NCI-H748 treated with DMSO at 0.1 percent for 48 hours (cell line): ENCODE measurements at regions not wholly inside any gene's neighbourhood (a gene's known extent, or its start where the extent isn't known, plus 50 kb on each side); places are given as distances from the start of the nearest gene placed in this dataset.
A peak's percentile ranks its signal among the peaks of the same experiment; 100 is the strongest.
"Not testable (repeated sequence)": the region's sequence is repeated elsewhere in the genome, so short reads cannot be mapped to it uniquely, and the experiment has no call there.

Source experiments
- DNase-seq: peaks from one replicate; lab custom pipeline; 2025; lab: John Stamatoyannopoulos, UW

- DNase-seq: no peak
Measured at GRCh38 chr2:125710561-125710960, 945.4 kb upstream of the GYPC start.

- DNase-seq: no peak
Measured at GRCh38 chr2:125711075-125711474, 944.9 kb upstream of the GYPC start.

GRCh38 chr2:125713533-125713932 is 942.4 kb upstream of the GYPC start:
- no peak for DNase-seq

- no peak for DNase-seq
Measured at GRCh38 chr2:125721072-125721721, 934.8 kb upstream of the GYPC start.

- DNase-seq: no peak
Measured at GRCh38 chr2:125730921-125731320, 925.0 kb upstream of the GYPC start.

- DNase-seq: no peak
Measured at GRCh38 chr2:125736306-125736705, 919.7 kb upstream of the GYPC start.

- peak; percentile 55 for DNase-seq
Measured at GRCh38 chr2:125745514-125745913, 910.4 kb upstream of the GYPC start.

- no peak for DNase-seq
Measured at GRCh38 chr2:125746321-125747164, 909.4 kb upstream of the GYPC start.

GRCh38 chr2:125747165-125747425 is 908.9 kb upstream of the GYPC start:
- no peak for DNase-seq

- DNase-seq: no peak
Measured at GRCh38 chr2:125756431-125756830, 899.5 kb upstream of the GYPC start.

- no peak for DNase-seq
Measured at GRCh38 chr2:125796784-125797183, 859.2 kb upstream of the GYPC start.

GRCh38 chr2:125797192-125797591 is 858.8 kb upstream of the GYPC start:
- no peak for DNase-seq

- no peak for DNase-seq
Measured at GRCh38 chr2:125822746-125823145, 833.2 kb upstream of the GYPC start.

- not testable (repeated sequence) for DNase-seq
Measured at GRCh38 chr2:125825781-125826180, 830.2 kb upstream of the GYPC start.

GRCh38 chr2:125837128-125837527 is 818.8 kb upstream of the GYPC start:
- DNase-seq: no peak

- no peak for DNase-seq
Measured at GRCh38 chr2:125837611-125838010, 818.3 kb upstream of the GYPC start.

- DNase-seq: no peak
Measured at GRCh38 chr2:125839945-125840344, 816.0 kb upstream of the GYPC start.

- no peak for DNase-seq
Measured at GRCh38 chr2:125842041-125842440, 813.9 kb upstream of the GYPC start.

- DNase-seq: no peak
Measured at GRCh38 chr2:125850541-125850940, 805.4 kb upstream of the GYPC start.

GRCh38 chr2:125852364-125852763 is 803.6 kb upstream of the GYPC start:
- DNase-seq: no peak

GRCh38 chr2:125853626-125854025 is 802.3 kb upstream of the GYPC start:
- DNase-seq: no peak

- no peak for DNase-seq
Measured at GRCh38 chr2:125855204-125855603, 800.8 kb upstream of the GYPC start.

GRCh38 chr2:125857971-125858794 is 797.8 kb upstream of the GYPC start:
- DNase-seq: no peak
